GM23248 (cell line): ENCODE measurements at regions not wholly inside any gene's neighbourhood (a gene's known extent, or its start where the extent isn't known, plus 50 kb on each side); places are given as distances from the start of the nearest gene placed in this dataset.

Source experiments
- DNase-seq: peaks from one replicate; pipeline ENCODE4 v3.0.0-alpha.2; 2015
- H2AFZ ChIP-seq: fragments of 200-600 bp; sonication (generic); 2 replicates; pipeline ENCODE4 v1.6.1; 2016; ENCODE audit warnings: antibody characterized with exemption
- H3F3A ChIP-seq: fragments of 200-600 bp; sonication (generic); 2 replicates; pipeline ENCODE4 v1.6.1; 2016; ENCODE audit warnings: mild to moderate bottlenecking, antibody characterized with exemption, mixed run types; ENCODE audit not compliant: insufficient read depth
- H3K27ac ChIP-seq: fragments of 200-600 bp; sonication (generic); 2 replicates; pipeline ENCODE4 v1.5.1; 2016; ENCODE audit warnings: mild to moderate bottlenecking
- H3K27me3 ChIP-seq: fragments of 200-600 bp; sonication (generic); replicated peaks from 2 replicates; pipeline ENCODE4 v1.6.1; 2016; ENCODE audit warnings: mild to moderate bottlenecking; ENCODE audit not compliant: insufficient read depth
- H3K36me3 ChIP-seq: fragments of 200-600 bp; sonication (generic); 2 replicates; pipeline ENCODE4 v1.6.1; 2016; ENCODE audit warnings: low read depth, mild to moderate bottlenecking
- H3K4me1 ChIP-seq: fragments of 200-600 bp; sonication (generic); 2 replicates; pipeline ENCODE4 v1.6.1; 2016; ENCODE audit warnings: mild to moderate bottlenecking; ENCODE audit not compliant: insufficient read depth
- H3K4me2 ChIP-seq: fragments of 200-600 bp; sonication (generic); one replicate; pipeline ENCODE4 v1.6.1; 2016; ENCODE audit warnings: mild to moderate bottlenecking; ENCODE audit not compliant: unreplicated experiment
- H3K4me3 ChIP-seq: fragments of 200-600 bp; sonication (generic); 2 replicates; pipeline ENCODE4 v1.5.1; 2016; ENCODE audit warnings: mild to moderate bottlenecking
- H3K79me2 ChIP-seq: fragments of 200-600 bp; sonication (generic); 2 replicates; pipeline ENCODE4 v1.6.1; 2016; ENCODE audit warnings: mild to moderate bottlenecking; ENCODE audit not compliant: insufficient read depth
- H3K9ac ChIP-seq: fragments of 200-600 bp; sonication (generic); 2 replicates; pipeline ENCODE4 v1.6.1; 2016; ENCODE audit warnings: mild to moderate bottlenecking
- H3K9me2 ChIP-seq: fragments of 200-600 bp; sonication (generic); 2 replicates; pipeline ENCODE4 v1.6.1; 2016; ENCODE audit warnings: mixed run types, mild to moderate bottlenecking, moderate library complexity; ENCODE audit not compliant: insufficient read depth
- H3K9me3 ChIP-seq: fragments of 200-600 bp; sonication (generic); one replicate; pipeline ENCODE4 v1.6.1; 2017; ENCODE audit warnings: low read depth
- H4K20me1 ChIP-seq: fragments of 200-600 bp; sonication (generic); 2 replicates; pipeline ENCODE4 v1.6.0; 2016; ENCODE audit not compliant: insufficient read depth
- EZH2 ChIP-seq: fragments of 200-600 bp; sonication (generic); IDR thresholded peaks from 2 replicates; pipeline ENCODE4 v1.6.1; 2018; ENCODE audit warnings: antibody characterized with exemption, mild to moderate bottlenecking; ENCODE audit not compliant: insufficient read depth, poor library complexity, severe bottlenecking
- EZH2phosphoT487 ChIP-seq: fragments of 200-600 bp; sonication (generic); IDR thresholded peaks from 2 replicates; pipeline ENCODE4 v1.6.1; 2018; ENCODE audit warnings: antibody characterized with exemption, moderate library complexity, mild to moderate bottlenecking, low read depth; ENCODE audit not compliant: insufficient read depth
- WGBS, 2 experiments: methylation state at CpG; one replicate each; pipeline ENCODE4 v1.1.6; 2015 to 2017; ENCODE audit warnings: low lambda C conversion rate in 2 of 2, low coverage in 1 of 2; ENCODE audit errors: missing lambda C conversion rate in 2 of 2; 5-methylcytosine and 5-hydroxymethylcytosine counted together
- in situ Hi-C: fragments of 300-500 bp; cut with MboI; formaldehyde crosslinking; loops from 2 replicates; pipeline ENCODE4 v1.15.0; 2020

DNA sequence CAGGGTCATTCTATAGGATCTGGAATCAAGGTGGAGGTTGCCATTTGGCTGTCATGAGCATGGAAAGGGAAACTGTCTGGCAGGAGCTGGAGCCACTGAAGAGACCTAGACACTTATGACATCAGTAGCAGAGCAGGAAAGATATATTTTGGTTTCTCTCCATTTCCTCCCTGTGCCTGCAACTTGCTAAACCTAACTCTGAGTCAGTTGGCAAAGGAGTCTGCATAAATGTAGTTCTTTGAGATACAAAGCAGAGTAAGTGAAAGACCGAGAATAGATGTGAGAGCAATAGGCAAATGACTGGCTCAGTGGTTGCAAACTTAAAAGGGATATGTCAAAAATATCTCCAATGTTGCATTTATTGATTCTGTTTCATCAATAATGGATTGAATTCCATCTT lies 757.7 kb downstream of the KCNJ3 start:
- no peaks in the 10 kb centered on the region for H3K79me2 ChIP-seq
- H3K36me3 ChIP-seq: no peaks in the 10 kb centered on the region
- H3K9me3 ChIP-seq: no peaks in the 10 kb centered on the region
- no peak for DNase-seq
- H3K27me3 ChIP-seq: no peaks in the 10 kb centered on the region
- no peaks in the 10 kb centered on the region for H4K20me1 ChIP-seq
- no peak overlapping the region for H3K9ac ChIP-seq
- 6 to 25% methylated on average over 1 of the region's 1 CpG for WGBS, 2 experiments
- in situ Hi-C loops: no loop called here
- H2AFZ ChIP-seq: no peak overlapping the region
- no peak overlapping the region for H3K4me3 ChIP-seq
- H3F3A ChIP-seq: no peaks in the 10 kb centered on the region
- H3K27ac ChIP-seq: no peak overlapping the region
- TF ChIP-seq EZH2phosphoT487 (no peak), EZH2 (no peak)
- H3K4me2 ChIP-seq: no peak overlapping the region
- H3K4me1 ChIP-seq: no peaks in the 10 kb centered on the region
- H3K9me2 ChIP-seq: no peaks in the 10 kb centered on the region

DNA sequence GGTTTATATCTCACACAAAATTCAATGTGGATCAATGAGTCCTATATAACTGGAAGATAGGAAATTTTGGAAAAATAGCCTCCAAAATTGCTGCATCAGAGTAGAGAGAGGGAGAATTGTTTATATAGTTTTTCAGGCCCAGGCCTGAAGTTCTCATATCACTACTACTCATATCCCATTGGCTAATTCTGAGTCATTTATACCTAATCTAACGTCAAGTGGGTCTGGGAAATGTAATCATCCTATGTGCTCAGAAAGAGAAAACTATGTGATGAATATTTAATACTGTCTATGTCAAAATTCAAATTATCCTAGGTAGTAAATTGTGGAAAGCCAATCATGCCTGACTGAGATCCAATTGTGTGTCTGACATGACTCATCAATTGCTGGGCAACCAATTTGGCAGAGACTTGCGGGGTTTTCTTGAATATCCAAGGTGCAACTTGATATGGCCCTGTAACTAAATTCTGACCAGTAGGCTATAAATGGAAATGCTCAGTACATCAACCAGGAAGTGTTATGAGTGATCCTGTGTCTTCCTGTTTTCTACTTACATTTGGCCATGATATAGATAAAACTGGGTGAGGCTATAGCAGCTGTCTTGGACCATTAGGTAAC lies 744.4 kb downstream of the KCNJ3 start:
- peak; percentile 0 for DNase-seq
- no peak overlapping the region for H3K4me2 ChIP-seq
- no peaks in the 10 kb centered on the region for H3K9me3 ChIP-seq
- no peaks in the 10 kb centered on the region for H3K36me3 ChIP-seq
- WGBS, 2 experiments: 8 to 9% methylated on average over 2 of the region's 2 CpGs
- no peak overlapping the region for H2AFZ ChIP-seq
- in situ Hi-C loops: no loop called here
- H3K9me2 ChIP-seq: no peaks in the 10 kb centered on the region
- H4K20me1 ChIP-seq: no peaks in the 10 kb centered on the region
- TF ChIP-seq EZH2 (no peak), EZH2phosphoT487 (no peak)
- no peak overlapping the region for H3K27ac ChIP-seq
- H3F3A ChIP-seq: no peaks in the 10 kb centered on the region
- H3K27me3 ChIP-seq: no peaks in the 10 kb centered on the region
- no peak overlapping the region for H3K9ac ChIP-seq
- no peaks in the 10 kb centered on the region for H3K79me2 ChIP-seq
- H3K4me3 ChIP-seq: no peak overlapping the region
- H3K4me1 ChIP-seq: no peaks in the 10 kb centered on the region

- Histone ChIP-seq H3K4me3 (no peak overlapping the region), H4K20me1 (no peaks in the 10 kb centered on the region), H3K9me2 (no peaks in the 10 kb centered on the region), H3F3A (no peaks in the 10 kb centered on the region), H3K9me3 (no peaks in the 10 kb centered on the region), H3K27me3 (no peaks in the 10 kb centered on the region), H3K4me2 (no peak overlapping the region), H3K27ac (no peak overlapping the region), H2AFZ (no peak overlapping the region), H3K9ac (no peak overlapping the region), H3K4me1 (no peaks in the 10 kb centered on the region), H3K36me3 (no peaks in the 10 kb centered on the region), H3K79me2 (no peaks in the 10 kb centered on the region)
- in situ Hi-C loops: no loop called here
- DNase-seq: no peak
- TF ChIP-seq EZH2phosphoT487: no peak
- no peak for TF ChIP-seq EZH2
- 11 to 18% methylated on average over 2 of the region's 2 CpGs for WGBS, 2 experiments
Measured at GRCh38 chr2:155442088-155442487, 743.6 kb downstream of the KCNJ3 start.

- Histone ChIP-seq H4K20me1 (no peaks in the 10 kb centered on the region), H2AFZ (no peak overlapping the region), H3K4me3 (no peak overlapping the region), H3F3A (no peaks in the 10 kb centered on the region), H3K36me3 (no peaks in the 10 kb centered on the region), H3K4me1 (no peaks in the 10 kb centered on the region), H3K27ac (no peak overlapping the region), H3K79me2 (no peaks in the 10 kb centered on the region), H3K27me3 (no peaks in the 10 kb centered on the region), H3K9ac (no peak overlapping the region), H3K4me2 (no peak overlapping the region), H3K9me3 (no peaks in the 10 kb centered on the region), H3K9me2 (no peaks in the 10 kb centered on the region)
- TF ChIP-seq EZH2: no peak
- TF ChIP-seq EZH2phosphoT487: no peak
- 38 to 43% methylated on average over 9 of the region's 9 CpGs for WGBS, 2 experiments
- DNase-seq: no peak
- in situ Hi-C loops: no loop called here
Measured at GRCh38 chr2:155431004-155431507, 732.6 kb downstream of the KCNJ3 start.

- TF ChIP-seq EZH2phosphoT487 (no peak), EZH2 (no peak)
Measured at GRCh38 chr2:155427470-155427869, 729.0 kb downstream of the KCNJ3 start.

More at GRCh38 chr2:155427470-155427869, 729.0 kb downstream of the KCNJ3 start:
- H3K27me3 ChIP-seq: no peaks in the 10 kb centered on the region
- H3K9ac ChIP-seq: no peak overlapping the region
- H3K4me2 ChIP-seq: no peak overlapping the region
- no peak overlapping the region for H2AFZ ChIP-seq
- DNase-seq: no peak
- H3K9me2 ChIP-seq: no peaks in the 10 kb centered on the region
- no peaks in the 10 kb centered on the region for H3F3A ChIP-seq
- H3K27ac ChIP-seq: no peak overlapping the region
- no peaks in the 10 kb centered on the region for H3K79me2 ChIP-seq
- WGBS, 2 experiments: 0 to 3% methylated on average over 1 of the region's 1 CpG
- H4K20me1 ChIP-seq: no peaks in the 10 kb centered on the region
- H3K4me1 ChIP-seq: no peaks in the 10 kb centered on the region
- no peaks in the 10 kb centered on the region for H3K9me3 ChIP-seq
- in situ Hi-C loops: no loop called here
- H3K4me3 ChIP-seq: no peak overlapping the region
- no peaks in the 10 kb centered on the region for H3K36me3 ChIP-seq
